ENCODE measurements at regions not wholly inside any gene's neighbourhood (a gene's known extent, or its start where the extent isn't known, plus 50 kb on each side); places are given as distances from the start of the nearest gene placed in this dataset.

GRCh38 chr9:647522-647921 is 194.0 kb upstream of the DMRT1 start:
- no peaks in the 10 kb centered on the region for H4K20me1 ChIP-seq (ENCODE audit: insufficient read depth, low read length)
- H3K9me3 ChIP-seq (ENCODE audit: low read length), result no peaks in the 10 kb centered on the region
- no peak overlapping the region for H2AFZ ChIP-seq (ENCODE audit: low read length)
- POLR2A ChIA-PET, result interaction anchor here (1.5 to 1.6 kb wide), 2 partner anchors 9 to 21 kb away, joined by 6 read pairs; no protein-coding TSS in a partner anchor
- peak overlapping the region; percentile 60 for H3K27ac ChIP-seq (ENCODE audit: low read depth, low read length, poor library complexity, severe bottlenecking)
- H3K4me2 ChIP-seq (ENCODE audit: low read length), result no peak overlapping the region
- no peak overlapping the region for H3K4me3 ChIP-seq (ENCODE audit: low read depth, low read length, poor library complexity, severe bottlenecking)
- CTCF ChIA-PET (ENCODE audit: unreplicated experiment), result no interaction called here
- no TSS peak for BruUV-seq (replicated peaks)
- H3K9me2 ChIP-seq (ENCODE audit: insufficient read depth, low read length), result no peaks in the 10 kb centered on the region
- H3K79me2 ChIP-seq (ENCODE audit: insufficient read depth, low read depth, low read length), result peaks cover 35% of the 10 kb centered on the region; the same call in 1 of the 2 replicates
- DNase-seq (ENCODE audit: low spot score), result no peak
- no peaks in the 10 kb centered on the region for H3K36me3 ChIP-seq (ENCODE audit: insufficient read depth, low read length)
- TF ChIP-seq CTCF (conservative IDR thresholded peaks at IDR 0.05; ENCODE audit: low read length) (no peak), EZH2phosphoT487 (IDR thresholded peaks at IDR 0.05; ENCODE audit: borderline replicate concordance, low read depth, low read length) (no peak)
- intact Hi-C loops (cut with micrococcal nuclease; ENCODE audit: unreplicated experiment), result no loop called here
- peaks cover 79% of the 10 kb centered on the region for H3K4me1 ChIP-seq (ENCODE audit: insufficient read depth, low read length, poor library complexity, severe bottlenecking)

- BruUV-seq (replicated peaks), result no TSS peak
- Histone ChIP-seq H3K9me2 (ENCODE audit: insufficient read depth, low read length) (no peaks in the 10 kb centered on the region), H3K4me2 (ENCODE audit: low read length) (peak overlapping the region; percentile 97), H3K4me3 (ENCODE audit: low read depth, low read length, poor library complexity, severe bottlenecking) (peak overlapping the region; percentile 65), H3K4me1 (ENCODE audit: insufficient read depth, low read length, poor library complexity, severe bottlenecking) (peaks cover 79% of the 10 kb centered on the region), H3K9me3 (ENCODE audit: low read length) (no peaks in the 10 kb centered on the region), H4K20me1 (ENCODE audit: insufficient read depth, low read length) (no peaks in the 10 kb centered on the region), H3K79me2 (ENCODE audit: insufficient read depth, low read depth, low read length) (peaks cover 41% of the 10 kb centered on the region; the same call in 1 of the 2 replicates), H2AFZ (ENCODE audit: low read length) (peak overlapping the region; percentile 80; the same call in 1 of the 2 replicates), H3K27ac (ENCODE audit: low read depth, low read length, poor library complexity, severe bottlenecking) (peak overlapping the region; percentile 69), H3K36me3 (ENCODE audit: insufficient read depth, low read length) (no peaks in the 10 kb centered on the region)
- ChIA-PET CTCF (ENCODE audit: unreplicated experiment) (interaction anchor here (1.1 to 1.5 kb wide), 3 partner anchors 10 to 115 kb away, joined by 3 to 4 read pairs (median 3); no protein-coding TSS in a partner anchor), POLR2A (interaction anchor here (0.5 to 1.9 kb wide), 13 partner anchors 11 to 373 kb away, joined by 3 to 7 read pairs (median 4); no protein-coding TSS in a partner anchor)
- peak; percentile 49 for DNase-seq (ENCODE audit: low spot score)
- intact Hi-C loops (cut with micrococcal nuclease; ENCODE audit: unreplicated experiment), result loop anchor here (5.0 kb wide), 1 partner anchor 82 kb away; no protein-coding TSS in a partner anchor
- TF ChIP-seq EZH2phosphoT487 (IDR thresholded peaks at IDR 0.05; ENCODE audit: borderline replicate concordance, low read depth, low read length), result no peak
- TF ChIP-seq CTCF (conservative IDR thresholded peaks at IDR 0.05; ENCODE audit: low read length), result no peak
These were observed 192.1 kb upstream of the DMRT1 start for GRCh38 chr9:649128-650074.

Measured in OCI-LY7 (cell line).